Superior temporal gyrus (tissue), 1 donor: ENCODE measurements at regions not wholly inside any gene's neighbourhood (a gene's known extent, or its start where the extent isn't known, plus 50 kb on each side); places are given as distances from the start of the nearest gene placed in this dataset.
A peak's percentile ranks its signal among the peaks of the same experiment; 100 is the strongest.
"Not testable (repeated sequence)": the region's sequence is repeated elsewhere in the genome, so short reads cannot be mapped to it uniquely, and the experiment has no call there.

Experiments used
- DNase-seq: peaks from one replicate; pipeline ENCODE4 v3.0.0-alpha.2; 2016; ENCODE audit errors: extremely low spot score

DNA sequence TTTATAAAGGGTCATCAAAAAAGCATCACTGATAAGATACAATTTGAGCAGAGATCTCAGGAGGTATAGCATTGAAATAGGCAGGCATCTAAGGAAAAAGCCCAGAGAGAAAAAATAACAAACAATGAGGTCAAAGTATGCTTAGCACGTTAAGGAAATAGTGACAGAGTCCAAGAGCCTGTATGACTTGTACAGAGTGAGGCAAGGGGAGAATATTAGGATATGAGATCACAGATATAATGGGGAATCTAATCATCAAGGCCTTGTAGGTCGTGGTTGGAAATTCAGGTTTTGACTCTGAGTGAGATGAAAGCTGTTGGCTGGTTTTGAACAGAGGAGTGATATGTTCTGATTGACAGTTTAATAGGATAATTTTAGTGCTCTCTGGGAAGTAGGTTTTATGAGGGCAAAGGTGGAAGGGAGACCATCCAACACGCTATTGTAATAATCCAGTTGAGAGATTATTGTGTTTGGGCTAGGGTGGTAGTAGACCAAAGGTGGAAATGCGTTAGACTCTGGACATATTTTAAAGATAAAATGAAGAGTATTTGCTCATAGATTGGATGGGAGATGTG lies 644.6 kb upstream of the TMPRSS15 start:
- no peak for DNase-seq

GRCh38 chr21:19049567-19049966 lies 646.0 kb upstream of the TMPRSS15 start:
- DNase-seq = no peak

DNA sequence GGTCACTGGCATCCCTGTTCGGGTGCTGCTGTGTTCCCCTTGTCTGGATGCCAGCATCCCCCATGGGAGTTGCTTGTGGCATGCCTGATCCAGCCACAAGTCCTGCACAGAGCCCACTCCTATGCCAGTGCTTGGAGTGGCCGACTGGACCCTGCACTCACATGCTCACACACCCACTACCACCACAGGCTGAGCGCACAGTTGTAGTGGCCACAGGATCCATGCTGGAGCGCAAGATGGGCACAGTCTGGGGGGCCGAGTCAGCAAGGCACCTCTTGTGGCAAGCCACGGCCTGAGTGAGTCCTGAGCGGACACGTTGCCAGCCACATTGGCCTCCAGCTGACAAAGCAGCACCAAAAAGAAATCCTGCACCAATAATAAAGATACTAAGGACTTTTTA lies 661.6 kb upstream of the TMPRSS15 start:
- no peak for DNase-seq

DNA sequence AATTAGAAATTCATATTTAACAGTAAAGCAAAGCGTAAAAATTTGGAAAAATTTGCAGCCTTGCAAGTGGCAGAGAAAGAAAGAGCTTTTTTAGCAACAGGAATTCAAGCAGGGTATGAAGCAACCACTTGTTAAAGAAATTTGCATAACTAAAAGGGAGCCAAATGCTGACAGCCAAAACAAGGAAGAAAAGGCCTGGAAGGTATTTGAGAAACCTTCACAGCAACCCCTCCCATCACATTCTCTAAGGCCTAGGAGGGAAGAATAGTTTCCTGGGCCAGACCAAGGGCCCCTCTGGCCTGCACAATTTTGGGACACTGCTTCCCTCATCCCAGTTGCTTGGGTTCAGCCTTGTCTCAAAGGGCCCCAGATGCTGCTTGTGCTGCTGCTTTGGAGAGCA lies 672.4 kb upstream of the TMPRSS15 start:
- DNase-seq = no peak

DNA sequence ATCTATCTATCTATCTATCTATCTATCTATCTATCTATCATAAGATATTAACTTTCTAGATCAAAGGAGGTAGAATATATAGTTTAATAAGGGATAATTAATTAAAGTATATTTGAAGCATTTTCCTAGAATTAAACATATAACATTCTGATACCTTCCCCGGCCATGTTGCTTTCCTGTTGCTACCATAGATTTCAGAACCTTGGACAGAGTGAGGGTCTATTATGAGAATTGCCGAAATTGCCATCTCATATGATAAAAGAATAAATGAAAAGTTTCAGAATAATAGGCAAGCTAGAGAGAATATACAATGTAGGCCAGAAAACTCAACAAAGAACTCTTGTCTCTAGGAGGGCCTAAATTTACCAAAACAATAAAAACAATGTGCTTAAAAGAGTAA lies 706.1 kb upstream of the TMPRSS15 start:
- DNase-seq = no peak

DNA sequence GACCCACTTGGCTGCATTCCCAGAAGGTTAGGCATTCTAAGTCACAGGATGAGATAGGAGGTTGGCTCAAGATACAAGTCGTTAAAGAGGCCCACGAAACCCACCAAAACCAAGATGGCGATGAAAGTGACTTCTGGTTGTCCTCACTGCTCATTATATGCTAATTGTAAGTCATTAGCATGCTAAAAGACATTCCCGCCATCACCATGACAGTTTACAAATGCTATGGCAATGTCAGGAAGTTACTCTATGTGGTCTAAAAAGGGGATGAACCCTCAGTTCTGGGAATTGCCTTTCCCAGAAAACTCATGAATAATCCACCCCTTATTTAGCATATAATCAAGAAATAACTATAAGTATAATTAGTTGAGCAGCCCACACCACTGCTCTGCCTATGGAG lies 715.7 kb upstream of the TMPRSS15 start:
- not testable (repeated sequence) for DNase-seq

DNA sequence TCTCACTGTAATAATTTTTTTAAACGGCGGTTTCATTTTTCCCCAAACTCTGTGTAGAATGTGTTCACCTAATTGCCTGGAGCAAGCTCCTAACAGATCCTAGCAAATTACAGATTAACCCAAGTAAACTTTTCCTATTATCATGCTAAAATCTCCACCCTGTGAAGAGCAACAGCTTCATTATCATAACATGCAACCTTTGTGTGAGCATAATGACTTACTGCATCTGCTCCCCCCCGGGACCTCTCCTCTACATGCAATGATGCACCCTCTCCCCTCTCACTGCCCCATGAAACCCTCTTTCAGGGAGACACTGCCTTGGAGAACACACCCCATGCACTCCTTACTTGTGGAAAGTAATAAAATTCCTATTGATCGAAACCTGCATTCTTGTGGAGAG lies 717.0 kb upstream of the TMPRSS15 start:
- no peak for DNase-seq

DNA sequence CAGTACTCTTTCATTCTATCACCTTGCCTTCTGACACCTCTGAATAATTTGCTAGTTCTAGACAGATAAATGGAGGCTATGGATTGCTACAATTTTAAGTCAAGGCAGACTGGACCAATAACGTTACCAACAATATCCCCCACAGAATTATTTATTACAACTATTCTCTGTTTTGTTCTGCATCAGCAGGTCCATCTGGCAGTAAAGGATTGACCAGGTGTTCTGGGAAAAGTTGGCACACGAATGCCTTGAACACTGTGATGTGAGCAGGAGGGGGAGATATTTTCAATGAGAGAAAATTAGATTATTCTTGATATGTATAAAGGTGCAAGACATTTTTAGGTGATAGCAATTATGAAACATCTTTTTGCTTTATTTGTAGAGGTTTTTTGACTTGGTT lies 718.8 kb upstream of the TMPRSS15 start:
- DNase-seq = no peak

DNA sequence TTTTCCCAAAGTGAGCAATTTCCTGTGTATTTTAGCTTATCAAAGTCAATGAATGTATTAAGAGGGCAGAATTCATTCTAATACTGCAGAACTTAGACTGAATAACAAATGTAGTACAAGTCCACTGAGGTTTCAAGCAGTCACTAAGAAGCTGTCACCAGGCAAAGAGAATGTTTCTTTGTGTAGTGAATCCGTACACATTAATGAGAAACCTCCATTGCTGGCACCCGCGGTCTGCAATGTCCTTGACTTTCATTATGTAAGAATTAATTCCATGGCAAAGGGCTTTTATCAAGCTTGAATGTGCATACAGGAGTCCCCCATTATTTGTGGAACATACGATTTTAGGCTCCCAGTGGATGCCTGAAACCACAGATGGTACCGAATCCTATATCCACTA lies 719.5 kb upstream of the TMPRSS15 start:
- DNase-seq = peak; percentile 13

GRCh38 chr21:19123525-19123924 lies 719.9 kb upstream of the TMPRSS15 start:
- DNase-seq = no peak

- DNase-seq = no peak
Measured at GRCh38 chr21:19124691-19125090, 721.1 kb upstream of the TMPRSS15 start.

- DNase-seq = no peak
Measured at GRCh38 chr21:19130379-19131028, 726.9 kb upstream of the TMPRSS15 start.

GRCh38 chr21:19141511-19141910 lies 737.9 kb upstream of the TMPRSS15 start:
- no peak for DNase-seq

- DNase-seq = no peak
Measured at GRCh38 chr21:19145682-19146293, 742.2 kb upstream of the TMPRSS15 start.

GRCh38 chr21:19148056-19148455 lies 744.5 kb upstream of the TMPRSS15 start:
- no peak for DNase-seq

DNA sequence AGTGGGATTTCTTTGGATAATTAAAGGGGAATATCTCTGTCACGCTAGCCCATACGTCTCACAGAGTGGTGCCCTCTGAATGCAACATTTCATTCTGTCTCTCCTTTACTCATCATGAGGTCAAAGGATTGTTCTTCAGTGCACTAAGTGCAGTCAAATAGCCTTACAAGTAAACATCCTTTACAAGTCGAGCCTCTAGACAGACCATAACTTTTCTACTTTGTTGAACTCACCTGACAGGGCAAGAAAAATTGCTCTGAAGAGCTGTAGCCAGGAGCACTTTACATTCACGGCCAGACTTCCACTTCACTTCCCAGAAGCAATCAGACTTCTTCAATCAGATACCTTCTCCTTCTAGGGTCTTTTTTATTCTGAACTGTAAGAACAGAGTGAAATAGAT lies 768.0 kb upstream of the TMPRSS15 start:
- no peak for DNase-seq

- no peak for DNase-seq
Measured at GRCh38 chr21:19181604-19182140, 778.1 kb upstream of the TMPRSS15 start.

- no peak for DNase-seq
Measured at GRCh38 chr21:19197950-19198349, 794.4 kb upstream of the TMPRSS15 start.

DNA sequence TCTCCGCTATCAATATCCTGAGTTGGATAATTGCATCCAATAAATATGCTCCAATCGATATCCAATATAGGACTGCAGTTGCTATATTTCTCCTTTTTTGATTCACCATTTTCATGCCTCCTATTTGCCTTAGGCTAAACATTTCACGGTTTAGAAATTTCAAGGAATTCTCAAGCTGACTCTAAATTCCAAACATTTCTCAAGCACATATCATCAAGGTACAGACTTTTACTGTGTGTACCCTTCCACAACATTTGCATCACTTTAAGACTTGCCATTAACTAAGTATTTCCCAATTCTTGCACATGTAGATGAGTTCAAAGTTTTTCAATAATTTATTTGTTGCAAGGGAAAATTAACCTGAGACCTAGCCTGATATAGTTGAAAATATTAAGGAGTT lies 795.2 kb upstream of the TMPRSS15 start:
- DNase-seq = no peak

GRCh38 chr21:19218163-19218562 lies 814.6 kb upstream of the TMPRSS15 start:
- no peak for DNase-seq

- DNase-seq = no peak
Measured at GRCh38 chr21:19224090-19224489, 820.5 kb upstream of the TMPRSS15 start.

DNA sequence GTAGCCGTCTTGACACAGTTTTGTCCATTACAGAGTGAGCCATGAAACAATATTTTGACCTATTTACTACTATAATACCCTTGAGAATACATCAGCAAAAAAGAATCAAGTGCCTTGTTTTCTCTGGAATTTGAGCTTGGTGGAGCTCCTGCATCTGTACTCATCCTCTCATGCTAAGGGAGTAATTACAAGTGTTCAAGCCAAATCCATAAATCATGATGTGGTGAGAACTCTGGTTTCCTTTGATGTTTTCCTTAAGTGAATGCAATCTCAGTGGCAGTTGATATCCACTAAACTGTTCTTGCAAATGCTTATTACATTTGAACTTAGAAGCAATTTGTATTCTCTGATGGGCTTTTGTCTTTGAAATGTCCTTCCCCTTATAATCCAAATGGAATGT lies 824.6 kb upstream of the TMPRSS15 start:
- no peak for DNase-seq

DNA sequence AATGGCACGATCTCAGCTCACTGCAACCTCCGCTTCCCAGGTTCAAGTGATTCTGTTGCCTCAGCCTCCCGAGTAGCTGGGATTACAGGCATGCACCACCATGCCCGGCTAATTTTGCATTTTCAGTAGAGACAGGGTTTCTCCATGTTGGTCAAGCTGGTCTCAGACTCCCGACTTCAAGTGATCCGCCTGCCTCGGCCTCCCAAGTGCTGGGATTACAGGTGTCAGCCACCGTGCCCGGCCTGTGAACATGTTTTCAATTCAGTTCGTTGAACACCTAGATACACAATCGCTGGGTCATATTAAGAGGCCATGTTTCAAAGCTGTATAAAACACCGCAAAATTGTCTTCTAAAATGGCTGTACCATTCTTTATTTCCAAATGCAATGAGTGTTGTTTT lies 830.3 kb upstream of the TMPRSS15 start:
- DNase-seq = not testable (repeated sequence)
